ENCODE measurements at regions not wholly inside any gene's neighbourhood (a gene's known extent, or its start where the extent isn't known, plus 50 kb on each side); places are given as distances from the start of the nearest gene placed in this dataset.

DNA sequence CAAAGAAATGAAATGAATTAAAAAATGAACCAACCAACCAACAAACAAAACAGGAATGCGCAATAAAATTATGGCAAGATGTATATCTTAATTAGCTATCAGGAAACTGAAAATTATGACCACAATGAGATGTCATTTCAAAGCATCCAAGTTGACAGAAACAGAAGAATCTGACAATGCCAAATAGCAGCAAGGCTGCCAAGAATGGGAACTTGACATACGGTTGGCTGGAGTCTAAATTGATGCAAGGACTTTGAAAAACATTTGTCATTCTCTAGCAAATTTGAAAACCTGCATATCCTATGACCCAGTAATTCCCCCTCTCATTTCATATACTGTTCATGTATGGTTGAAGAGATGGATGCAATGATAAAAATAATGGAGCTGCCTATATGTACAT, 1262.6 kb downstream of the TBC1D22A start:
- Histone ChIP-seq H3K27ac (ENCODE audit: low read depth) (no peak overlapping the region), H3K9me2 (ENCODE audit: insufficient read depth) (no peaks in the 10 kb centered on the region), H4K20me1 (replicated peaks; ENCODE audit: insufficient read depth) (no peaks in the 10 kb centered on the region), H3K4me3 (no peak overlapping the region), H3K4me2 (no peak overlapping the region), H3K36me3 (ENCODE audit: insufficient read depth) (peaks cover 9% of the 10 kb centered on the region; the same call in 1 of the 2 replicates), H3F3A (replicated peaks; ENCODE audit: low read depth) (no peaks in the 10 kb centered on the region), H2AFZ (no peak overlapping the region), H3K27me3 (ENCODE audit: insufficient read depth) (no peaks in the 10 kb centered on the region), H3K4me1 (ENCODE audit: insufficient read depth) (no peaks in the 10 kb centered on the region), H3K79me2 (replicated peaks; ENCODE audit: insufficient read depth) (no peaks in the 10 kb centered on the region)
- Mint-ChIP-seq H3K36me3 (ENCODE audit: low read depth) (peaks cover 10% of the 10 kb centered on the region), H3K27ac (no peak overlapping the region), H3K9me3 (peaks cover 20% of the 10 kb centered on the region), H3K27me3 (ENCODE audit: insufficient read depth, low read depth, poor library complexity) (peaks cover 2% of the 10 kb centered on the region), H3K4me3 (no peak overlapping the region), H3K4me1 (no peaks in the 10 kb centered on the region)
- DNase-seq (ENCODE audit: low spot score) (no peak), ATAC-seq (no peak)
- TF ChIP-seq ETS1 (IDR thresholded peaks at IDR 0.05) (no peak), STAT1 (IDR thresholded peaks at IDR 0.05; ENCODE audit: unreplicated experiment) (no peak), POLR2AphosphoS5 (IDR thresholded peaks at IDR 0.05; ENCODE audit: low read depth) (no peak), CREB1 (CRISPR knock-in tag; IDR thresholded peaks at IDR 0.05; ENCODE audit: low read depth) (no peak), NANOG (IDR thresholded peaks at IDR 0.05; ENCODE audit: borderline replicate concordance) (no peak), JUNB (IDR thresholded peaks at IDR 0.05; ENCODE audit: unreplicated experiment) (no peak), EZH2phosphoT487 (IDR thresholded peaks at IDR 0.05; ENCODE audit: unreplicated experiment) (no peak), ZNF114 (CRISPR knock-in tag; IDR thresholded peaks at IDR 0.05) (no peak), ZNF331 (CRISPR knock-in tag; IDR thresholded peaks at IDR 0.05; ENCODE audit: low read depth) (no peak), EZH2 (IDR thresholded peaks at IDR 0.05; ENCODE audit: low read depth, unreplicated experiment) (no peak)
- TF ChIP-seq, protein P1, sequence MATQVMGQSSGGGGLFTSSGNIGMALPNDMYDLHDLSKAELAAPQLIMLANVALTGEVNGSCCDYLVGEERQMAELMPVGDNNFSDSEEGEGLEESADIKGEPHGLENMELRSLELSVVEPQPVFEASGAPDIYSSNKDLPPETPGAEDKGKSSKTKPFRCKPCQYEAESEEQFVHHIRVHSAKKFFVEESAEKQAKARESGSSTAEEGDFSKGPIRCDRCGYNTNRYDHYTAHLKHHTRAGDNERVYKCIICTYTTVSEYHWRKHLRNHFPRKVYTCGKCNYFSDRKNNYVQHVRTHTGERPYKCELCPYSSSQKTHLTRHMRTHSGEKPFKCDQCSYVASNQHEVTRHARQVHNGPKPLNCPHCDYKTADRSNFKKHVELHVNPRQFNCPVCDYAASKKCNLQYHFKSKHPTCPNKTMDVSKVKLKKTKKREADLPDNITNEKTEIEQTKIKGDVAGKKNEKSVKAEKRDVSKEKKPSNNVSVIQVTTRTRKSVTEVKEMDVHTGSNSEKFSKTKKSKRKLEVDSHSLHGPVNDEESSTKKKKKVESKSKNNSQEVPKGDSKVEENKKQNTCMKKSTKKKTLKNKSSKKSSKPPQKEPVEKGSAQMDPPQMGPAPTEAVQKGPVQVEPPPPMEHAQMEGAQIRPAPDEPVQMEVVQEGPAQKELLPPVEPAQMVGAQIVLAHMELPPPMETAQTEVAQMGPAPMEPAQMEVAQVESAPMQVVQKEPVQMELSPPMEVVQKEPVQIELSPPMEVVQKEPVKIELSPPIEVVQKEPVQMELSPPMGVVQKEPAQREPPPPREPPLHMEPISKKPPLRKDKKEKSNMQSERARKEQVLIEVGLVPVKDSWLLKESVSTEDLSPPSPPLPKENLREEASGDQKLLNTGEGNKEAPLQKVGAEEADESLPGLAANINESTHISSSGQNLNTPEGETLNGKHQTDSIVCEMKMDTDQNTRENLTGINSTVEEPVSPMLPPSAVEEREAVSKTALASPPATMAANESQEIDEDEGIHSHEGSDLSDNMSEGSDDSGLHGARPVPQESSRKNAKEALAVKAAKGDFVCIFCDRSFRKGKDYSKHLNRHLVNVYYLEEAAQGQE (IDR thresholded peaks at IDR 0.05; ENCODE audit: unreplicated experiment) = no peak
- TF ChIP-seq, protein P2, sequence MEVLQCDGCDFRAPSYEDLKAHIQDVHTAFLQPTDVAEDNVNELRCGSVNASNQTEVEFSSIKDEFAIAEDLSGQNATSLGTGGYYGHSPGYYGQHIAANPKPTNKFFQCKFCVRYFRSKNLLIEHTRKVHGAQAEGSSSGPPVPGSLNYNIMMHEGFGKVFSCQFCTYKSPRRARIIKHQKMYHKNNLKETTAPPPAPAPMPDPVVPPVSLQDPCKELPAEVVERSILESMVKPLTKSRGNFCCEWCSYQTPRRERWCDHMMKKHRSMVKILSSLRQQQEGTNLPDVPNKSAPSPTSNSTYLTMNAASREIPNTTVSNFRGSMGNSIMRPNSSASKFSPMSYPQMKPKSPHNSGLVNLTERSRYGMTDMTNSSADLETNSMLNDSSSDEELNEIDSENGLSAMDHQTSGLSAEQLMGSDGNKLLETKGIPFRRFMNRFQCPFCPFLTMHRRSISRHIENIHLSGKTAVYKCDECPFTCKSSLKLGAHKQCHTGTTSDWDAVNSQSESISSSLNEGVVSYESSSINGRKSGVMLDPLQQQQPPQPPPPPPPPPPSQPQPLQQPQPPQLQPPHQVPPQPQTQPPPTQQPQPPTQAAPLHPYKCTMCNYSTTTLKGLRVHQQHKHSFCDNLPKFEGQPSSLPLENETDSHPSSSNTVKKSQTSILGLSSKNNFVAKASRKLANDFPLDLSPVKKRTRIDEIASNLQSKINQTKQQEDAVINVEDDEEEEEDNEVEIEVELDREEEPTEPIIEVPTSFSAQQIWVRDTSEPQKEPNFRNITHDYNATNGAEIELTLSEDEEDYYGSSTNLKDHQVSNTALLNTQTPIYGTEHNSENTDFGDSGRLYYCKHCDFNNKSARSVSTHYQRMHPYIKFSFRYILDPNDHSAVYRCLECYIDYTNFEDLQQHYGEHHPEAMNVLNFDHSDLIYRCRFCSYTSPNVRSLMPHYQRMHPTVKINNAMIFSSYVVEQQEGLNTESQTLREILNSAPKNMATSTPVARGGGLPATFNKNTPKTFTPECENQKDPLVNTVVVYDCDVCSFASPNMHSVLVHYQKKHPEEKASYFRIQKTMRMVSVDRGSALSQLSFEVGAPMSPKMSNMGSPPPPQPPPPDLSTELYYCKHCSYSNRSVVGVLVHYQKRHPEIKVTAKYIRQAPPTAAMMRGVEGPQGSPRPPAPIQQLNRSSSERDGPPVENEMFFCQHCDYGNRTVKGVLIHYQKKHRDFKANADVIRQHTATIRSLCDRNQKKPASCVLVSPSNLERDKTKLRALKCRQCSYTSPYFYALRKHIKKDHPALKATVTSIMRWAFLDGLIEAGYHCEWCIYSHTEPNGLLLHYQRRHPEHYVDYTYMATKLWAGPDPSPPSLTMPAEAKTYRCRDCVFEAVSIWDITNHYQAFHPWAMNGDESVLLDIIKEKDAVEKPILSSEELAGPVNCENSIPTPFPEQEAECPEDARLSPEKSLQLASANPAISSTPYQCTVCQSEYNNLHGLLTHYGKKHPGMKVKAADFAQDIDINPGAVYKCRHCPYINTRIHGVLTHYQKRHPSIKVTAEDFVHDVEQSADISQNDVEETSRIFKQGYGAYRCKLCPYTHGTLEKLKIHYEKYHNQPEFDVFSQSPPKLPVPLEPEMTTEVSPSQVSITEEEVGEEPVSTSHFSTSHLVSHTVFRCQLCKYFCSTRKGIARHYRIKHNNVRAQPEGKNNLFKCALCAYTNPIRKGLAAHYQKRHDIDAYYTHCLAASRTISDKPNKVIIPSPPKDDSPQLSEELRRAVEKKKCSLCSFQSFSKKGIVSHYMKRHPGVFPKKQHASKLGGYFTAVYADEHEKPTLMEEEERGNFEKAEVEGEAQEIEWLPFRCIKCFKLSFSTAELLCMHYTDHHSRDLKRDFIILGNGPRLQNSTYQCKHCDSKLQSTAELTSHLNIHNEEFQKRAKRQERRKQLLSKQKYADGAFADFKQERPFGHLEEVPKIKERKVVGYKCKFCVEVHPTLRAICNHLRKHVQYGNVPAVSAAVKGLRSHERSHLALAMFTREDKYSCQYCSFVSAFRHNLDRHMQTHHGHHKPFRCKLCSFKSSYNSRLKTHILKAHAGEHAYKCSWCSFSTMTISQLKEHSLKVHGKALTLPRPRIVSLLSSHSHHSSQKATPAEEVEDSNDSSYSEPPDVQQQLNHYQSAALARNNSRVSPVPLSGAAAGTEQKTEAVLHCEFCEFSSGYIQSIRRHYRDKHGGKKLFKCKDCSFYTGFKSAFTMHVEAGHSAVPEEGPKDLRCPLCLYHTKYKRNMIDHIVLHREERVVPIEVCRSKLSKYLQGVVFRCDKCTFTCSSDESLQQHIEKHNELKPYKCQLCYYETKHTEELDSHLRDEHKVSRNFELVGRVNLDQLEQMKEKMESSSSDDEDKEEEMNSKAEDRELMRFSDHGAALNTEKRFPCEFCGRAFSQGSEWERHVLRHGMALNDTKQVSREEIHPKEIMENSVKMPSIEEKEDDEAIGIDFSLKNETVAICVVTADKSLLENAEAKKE (CRISPR knock-in tag; IDR thresholded peaks at IDR 0.05) = no peak
- TF ChIP-seq, protein P3, sequence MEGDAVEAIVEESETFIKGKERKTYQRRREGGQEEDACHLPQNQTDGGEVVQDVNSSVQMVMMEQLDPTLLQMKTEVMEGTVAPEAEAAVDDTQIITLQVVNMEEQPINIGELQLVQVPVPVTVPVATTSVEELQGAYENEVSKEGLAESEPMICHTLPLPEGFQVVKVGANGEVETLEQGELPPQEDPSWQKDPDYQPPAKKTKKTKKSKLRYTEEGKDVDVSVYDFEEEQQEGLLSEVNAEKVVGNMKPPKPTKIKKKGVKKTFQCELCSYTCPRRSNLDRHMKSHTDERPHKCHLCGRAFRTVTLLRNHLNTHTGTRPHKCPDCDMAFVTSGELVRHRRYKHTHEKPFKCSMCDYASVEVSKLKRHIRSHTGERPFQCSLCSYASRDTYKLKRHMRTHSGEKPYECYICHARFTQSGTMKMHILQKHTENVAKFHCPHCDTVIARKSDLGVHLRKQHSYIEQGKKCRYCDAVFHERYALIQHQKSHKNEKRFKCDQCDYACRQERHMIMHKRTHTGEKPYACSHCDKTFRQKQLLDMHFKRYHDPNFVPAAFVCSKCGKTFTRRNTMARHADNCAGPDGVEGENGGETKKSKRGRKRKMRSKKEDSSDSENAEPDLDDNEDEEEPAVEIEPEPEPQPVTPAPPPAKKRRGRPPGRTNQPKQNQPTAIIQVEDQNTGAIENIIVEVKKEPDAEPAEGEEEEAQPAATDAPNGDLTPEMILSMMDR (conservative IDR thresholded peaks at IDR 0.05; ENCODE audit: low read depth in 2 of 2) = no peak

Data from GM23338 (cell line).